ENCODE measurements at regions not wholly inside any gene's neighbourhood (a gene's known extent, or its start where the extent isn't known, plus 50 kb on each side); places are given as distances from the start of the nearest gene placed in this dataset.

GRCh38 chr17:33932996-33933395 lies 322.1 kb upstream of the CCL2 start (continued):
- no peak for TF ChIP-seq CSRNP3 (CRISPR knock-in tag; IDR thresholded peaks at IDR 0.05)

- no peak for ATAC-seq
- TF ChIP-seq TOX (CRISPR knock-in tag; IDR thresholded peaks at IDR 0.05; ENCODE audit: borderline replicate concordance): no peak
- no peak for TF ChIP-seq ARNTL (CRISPR knock-in tag; IDR thresholded peaks at IDR 0.05; ENCODE audit: borderline replicate concordance, low read depth)
- no peak for TF ChIP-seq ZNF565 (CRISPR knock-in tag; conservative IDR thresholded peaks at IDR 0.05; ENCODE audit: low read depth)
- no peak for TF ChIP-seq TCF4 (CRISPR knock-in tag; IDR thresholded peaks at IDR 0.05; ENCODE audit: borderline replicate concordance)
- TF ChIP-seq POU6F1 (CRISPR knock-in tag; IDR thresholded peaks at IDR 0.05; ENCODE audit: borderline replicate concordance, low read depth): no peak
- TF ChIP-seq, protein P1, sequence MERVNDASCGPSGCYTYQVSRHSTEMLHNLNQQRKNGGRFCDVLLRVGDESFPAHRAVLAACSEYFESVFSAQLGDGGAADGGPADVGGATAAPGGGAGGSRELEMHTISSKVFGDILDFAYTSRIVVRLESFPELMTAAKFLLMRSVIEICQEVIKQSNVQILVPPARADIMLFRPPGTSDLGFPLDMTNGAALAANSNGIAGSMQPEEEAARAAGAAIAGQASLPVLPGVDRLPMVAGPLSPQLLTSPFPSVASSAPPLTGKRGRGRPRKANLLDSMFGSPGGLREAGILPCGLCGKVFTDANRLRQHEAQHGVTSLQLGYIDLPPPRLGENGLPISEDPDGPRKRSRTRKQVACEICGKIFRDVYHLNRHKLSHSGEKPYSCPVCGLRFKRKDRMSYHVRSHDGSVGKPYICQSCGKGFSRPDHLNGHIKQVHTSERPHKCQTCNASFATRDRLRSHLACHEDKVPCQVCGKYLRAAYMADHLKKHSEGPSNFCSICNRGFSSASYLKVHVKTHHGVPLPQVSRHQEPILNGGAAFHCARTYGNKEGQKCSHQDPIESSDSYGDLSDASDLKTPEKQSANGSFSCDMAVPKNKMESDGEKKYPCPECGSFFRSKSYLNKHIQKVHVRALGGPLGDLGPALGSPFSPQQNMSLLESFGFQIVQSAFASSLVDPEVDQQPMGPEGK (CRISPR knock-in tag; IDR thresholded peaks at IDR 0.05; ENCODE audit: borderline replicate concordance): no peak
- no peak for TF ChIP-seq ESRRG (CRISPR knock-in tag; IDR thresholded peaks at IDR 0.05)
- TF ChIP-seq ZNF8 (CRISPR knock-in tag; IDR thresholded peaks at IDR 0.05): no peak
- TF ChIP-seq TSHZ2 (CRISPR knock-in tag; IDR thresholded peaks at IDR 0.05): no peak
These were observed 321.5 kb upstream of the CCL2 start for GRCh38 chr17:33933576-33933975.

DNA sequence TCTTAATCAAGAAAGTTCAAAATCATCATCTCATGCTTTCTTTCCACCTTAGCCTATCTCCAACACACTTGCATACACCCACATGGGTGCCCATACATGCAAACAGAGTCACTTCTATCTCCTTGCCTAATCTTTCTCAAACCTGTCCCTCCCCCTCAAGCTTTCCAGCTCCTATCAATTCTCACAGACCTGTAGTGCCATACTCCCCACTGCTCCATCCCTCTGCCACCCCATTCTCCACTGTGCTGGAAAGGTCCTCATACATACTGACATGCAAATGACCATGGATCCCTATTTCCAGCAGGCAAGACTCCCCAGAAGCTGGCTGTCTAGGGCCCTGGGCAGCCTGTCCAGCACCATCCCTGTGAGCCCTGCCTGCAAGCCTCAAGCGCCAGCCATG lies 320.4 kb upstream of the CCL2 start:
- ATAC-seq: no peak

DNA sequence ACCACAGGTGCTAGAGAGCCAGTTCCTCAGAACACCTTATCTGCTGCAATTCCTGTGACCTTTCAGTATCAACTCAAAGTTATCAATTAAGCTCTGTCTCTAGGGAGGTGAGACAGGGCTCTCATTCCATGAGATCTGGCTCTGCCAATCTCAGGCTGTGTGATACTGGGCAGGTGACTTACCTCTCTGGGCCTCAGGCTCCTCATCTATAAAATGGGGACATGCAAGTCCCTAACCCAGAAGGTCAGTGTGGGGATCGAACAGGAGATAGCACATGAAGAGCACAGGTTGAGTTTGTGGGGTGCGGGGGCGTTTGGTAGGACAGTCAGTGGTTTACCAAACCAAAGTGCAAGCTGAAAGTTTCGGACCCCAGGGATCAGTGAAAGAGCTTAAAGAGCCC lies 319.3 kb upstream of the CCL2 start:
- TF ChIP-seq OSR1 (CRISPR knock-in tag; IDR thresholded peaks at IDR 0.05) (no peak), ZFP30 (CRISPR knock-in tag; IDR thresholded peaks at IDR 0.05) (no peak), SNAI2 (CRISPR knock-in tag; IDR thresholded peaks at IDR 0.05) (no peak), PPARA (CRISPR knock-in tag; IDR thresholded peaks at IDR 0.05; ENCODE audit: borderline replicate concordance) (no peak), TOX (CRISPR knock-in tag; IDR thresholded peaks at IDR 0.05; ENCODE audit: borderline replicate concordance) (no peak)
- ATAC-seq: no peak

More for the DNA sequence above, 320.4 kb upstream of the CCL2 start:
- no peak for TF ChIP-seq ARNTL (CRISPR knock-in tag; IDR thresholded peaks at IDR 0.05; ENCODE audit: borderline replicate concordance, low read depth)
- TF ChIP-seq CSRNP3 (CRISPR knock-in tag; IDR thresholded peaks at IDR 0.05): no peak

- no peak for ATAC-seq
- TF ChIP-seq ZNF70 (CRISPR knock-in tag; IDR thresholded peaks at IDR 0.05) (no peak), CSRNP3 (CRISPR knock-in tag; IDR thresholded peaks at IDR 0.05) (no peak), CSDC2 (CRISPR knock-in tag; IDR thresholded peaks at IDR 0.05) (no peak), POU6F1 (CRISPR knock-in tag; IDR thresholded peaks at IDR 0.05; ENCODE audit: borderline replicate concordance, low read depth) (no peak), ARNTL (CRISPR knock-in tag; IDR thresholded peaks at IDR 0.05; ENCODE audit: borderline replicate concordance, low read depth) (no peak)
These were observed 318.3 kb upstream of the CCL2 start for GRCh38 chr17:33936764-33937163.
